Astrocyte (in vitro differentiated cells and primary cell): ENCODE measurements at regions not wholly inside any gene's neighbourhood (a gene's known extent, or its start where the extent isn't known, plus 50 kb on each side); places are given as distances from the start of the nearest gene placed in this dataset.

ENCODE experiments used
- EZH2 ChIP-seq: IDR thresholded peaks from 2 replicates; pipeline ENCODE4 v1.6.1; 2012; ENCODE audit warnings: mild to moderate bottlenecking, low read length, inconsistent platforms; ENCODE audit not compliant: insufficient read depth
- TF ChIP-seq, protein P1 (sequence below): IDR thresholded peaks from 2 replicates; pipeline ENCODE4 v1.5.1; 2011; ENCODE audit warnings: low read depth, mild to moderate bottlenecking, inconsistent platforms, low read length, moderate library complexity; ENCODE audit not compliant: insufficient read depth

DNA sequence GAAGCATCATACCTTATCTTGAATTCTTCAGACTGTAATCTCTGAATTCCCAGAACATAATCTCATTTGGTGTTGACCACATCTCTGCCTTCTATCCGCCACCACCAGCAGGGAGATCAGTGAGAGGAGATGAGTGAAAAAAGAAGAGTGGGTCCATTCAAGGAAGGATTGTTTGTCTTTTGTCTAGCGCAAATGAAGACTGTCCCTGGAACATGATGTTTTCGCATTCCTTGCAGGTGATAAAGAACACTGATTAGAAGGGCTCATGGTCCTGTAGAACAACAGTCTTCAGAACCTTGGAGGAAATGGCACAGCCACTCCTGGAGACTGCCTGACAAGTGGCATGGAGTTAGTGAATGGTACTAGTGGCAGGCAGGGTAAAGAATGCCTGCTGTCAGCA, 869.6 kb downstream of the JRKL start:
- TF ChIP-seq, protein P1, sequence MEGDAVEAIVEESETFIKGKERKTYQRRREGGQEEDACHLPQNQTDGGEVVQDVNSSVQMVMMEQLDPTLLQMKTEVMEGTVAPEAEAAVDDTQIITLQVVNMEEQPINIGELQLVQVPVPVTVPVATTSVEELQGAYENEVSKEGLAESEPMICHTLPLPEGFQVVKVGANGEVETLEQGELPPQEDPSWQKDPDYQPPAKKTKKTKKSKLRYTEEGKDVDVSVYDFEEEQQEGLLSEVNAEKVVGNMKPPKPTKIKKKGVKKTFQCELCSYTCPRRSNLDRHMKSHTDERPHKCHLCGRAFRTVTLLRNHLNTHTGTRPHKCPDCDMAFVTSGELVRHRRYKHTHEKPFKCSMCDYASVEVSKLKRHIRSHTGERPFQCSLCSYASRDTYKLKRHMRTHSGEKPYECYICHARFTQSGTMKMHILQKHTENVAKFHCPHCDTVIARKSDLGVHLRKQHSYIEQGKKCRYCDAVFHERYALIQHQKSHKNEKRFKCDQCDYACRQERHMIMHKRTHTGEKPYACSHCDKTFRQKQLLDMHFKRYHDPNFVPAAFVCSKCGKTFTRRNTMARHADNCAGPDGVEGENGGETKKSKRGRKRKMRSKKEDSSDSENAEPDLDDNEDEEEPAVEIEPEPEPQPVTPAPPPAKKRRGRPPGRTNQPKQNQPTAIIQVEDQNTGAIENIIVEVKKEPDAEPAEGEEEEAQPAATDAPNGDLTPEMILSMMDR: no peak
- no peak for TF ChIP-seq EZH2
